HuH-7.5 (cell line): ENCODE measurements at regions not wholly inside any gene's neighbourhood (a gene's known extent, or its start where the extent isn't known, plus 50 kb on each side); places are given as distances from the start of the nearest gene placed in this dataset.
"Not testable (repeated sequence)": the region's sequence is repeated elsewhere in the genome, so short reads cannot be mapped to it uniquely, and the experiment has no call there.

Experiments
- DNase-seq: peaks from one replicate; pipeline ENCODE4 v3.0.0; 2011; ENCODE audit warnings: low spot score

DNA sequence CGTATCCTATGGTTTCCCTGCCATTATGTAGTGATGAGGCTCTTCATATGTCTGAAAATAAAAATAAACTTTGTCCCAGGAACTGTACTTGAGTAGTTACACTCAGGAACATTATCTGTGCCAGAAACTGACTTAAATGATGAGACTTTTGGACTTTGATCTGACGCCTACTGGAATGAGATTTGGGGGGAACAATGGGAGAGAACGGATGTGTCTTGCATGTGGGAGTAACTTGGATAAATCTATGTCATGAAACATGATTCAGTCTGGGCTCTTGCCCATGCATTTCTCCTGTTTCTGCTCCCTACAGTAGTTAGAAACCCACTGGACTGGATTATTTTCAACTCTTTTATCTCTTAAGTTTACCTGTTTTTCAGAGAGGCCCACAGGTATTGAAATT, 2351.4 kb downstream of the PCDH7 start:
- DNase-seq: no peak

DNA sequence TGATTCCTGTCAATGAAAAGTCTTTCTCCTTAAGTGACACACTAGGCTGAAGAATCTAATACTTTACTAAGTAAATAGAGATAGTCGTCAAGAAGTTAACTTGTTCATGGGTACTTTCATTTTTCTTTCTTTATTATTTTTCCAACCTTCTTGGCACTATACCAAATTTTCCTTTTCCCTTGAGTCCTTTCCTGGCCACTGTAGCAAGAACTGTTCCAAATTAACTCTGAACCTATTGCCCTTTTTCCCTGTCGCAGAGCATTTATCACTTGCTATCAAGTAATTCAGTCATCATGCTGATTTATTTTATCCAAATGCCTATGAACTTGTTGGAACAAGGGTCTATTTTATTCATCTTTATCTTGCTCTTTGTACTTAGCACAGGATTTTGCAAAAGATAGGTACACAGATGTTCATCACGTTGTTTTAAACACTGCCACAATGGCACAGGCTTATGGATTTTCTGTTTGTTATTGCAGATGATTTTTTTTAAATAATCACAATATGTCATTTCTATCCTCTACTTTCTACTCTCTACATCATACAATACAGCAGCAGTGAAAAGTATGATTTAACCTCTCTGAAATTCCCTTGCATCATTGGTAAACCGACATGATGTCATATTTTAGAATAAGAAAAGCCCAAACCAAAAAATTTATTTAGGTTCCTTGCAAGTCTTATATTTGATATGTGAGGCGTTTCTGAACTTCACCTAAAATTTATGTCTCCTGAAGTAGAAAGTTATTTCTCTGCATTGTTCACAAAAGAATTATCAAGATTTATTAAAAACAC, 2352.3 kb downstream of the PCDH7 start:
- no peak for DNase-seq

DNA sequence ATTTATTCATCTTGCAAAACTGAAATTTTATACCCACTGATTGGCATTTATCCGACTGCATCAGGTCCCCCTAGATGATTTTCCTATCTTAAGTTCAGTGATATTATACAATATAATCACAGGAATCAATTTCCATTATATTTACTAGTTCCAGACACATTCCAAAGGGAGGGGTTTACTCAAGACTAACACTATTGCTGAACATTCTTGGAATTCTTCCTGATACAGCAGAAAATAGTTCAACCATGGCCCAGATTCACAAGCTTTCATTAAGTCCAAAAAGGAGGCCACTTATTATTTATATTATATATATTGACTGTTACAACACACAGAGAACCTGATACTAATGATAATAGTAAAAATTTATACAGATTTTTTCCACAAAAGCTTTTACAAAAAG, 2353.6 kb downstream of the PCDH7 start:
- no peak for DNase-seq

DNA sequence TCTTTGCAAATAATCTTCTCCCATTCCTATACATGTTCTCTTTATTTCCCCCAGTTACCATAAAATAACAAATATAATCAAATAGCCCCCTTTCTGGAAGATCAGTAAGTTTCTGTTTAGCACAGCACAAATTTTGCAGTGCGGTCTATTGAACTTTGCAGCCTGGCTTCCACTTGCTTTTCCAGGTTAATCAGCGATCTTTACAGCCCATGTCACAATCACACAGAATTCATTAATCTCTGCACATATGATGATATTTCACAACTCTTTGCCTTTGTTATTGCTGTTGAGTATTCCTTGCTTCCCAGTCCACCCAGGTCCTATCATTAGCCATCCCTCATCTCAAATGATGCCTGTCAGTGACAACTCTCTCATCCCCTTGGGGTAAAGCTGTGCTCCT, 2358.0 kb downstream of the PCDH7 start:
- no peak for DNase-seq

DNA sequence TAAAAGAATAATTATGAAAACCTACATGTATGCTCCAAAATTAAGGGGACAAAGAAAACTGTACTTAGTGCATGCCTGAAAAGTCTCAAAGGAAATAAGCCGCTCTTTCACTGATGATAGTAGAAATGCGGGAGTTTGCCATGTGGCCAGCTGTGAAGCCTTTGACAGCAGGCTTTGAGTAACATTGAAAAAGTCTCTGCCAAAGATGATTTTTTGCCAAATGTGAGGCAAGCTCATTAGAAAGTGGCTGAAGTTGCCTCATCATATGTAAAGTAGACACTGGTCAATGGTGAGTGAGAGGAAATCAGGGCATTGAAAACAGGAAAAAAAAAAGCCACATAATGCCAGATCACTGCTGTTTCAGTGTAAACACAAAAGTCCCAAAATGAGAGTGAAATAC, 2360.1 kb downstream of the PCDH7 start:
- no peak for DNase-seq

DNA sequence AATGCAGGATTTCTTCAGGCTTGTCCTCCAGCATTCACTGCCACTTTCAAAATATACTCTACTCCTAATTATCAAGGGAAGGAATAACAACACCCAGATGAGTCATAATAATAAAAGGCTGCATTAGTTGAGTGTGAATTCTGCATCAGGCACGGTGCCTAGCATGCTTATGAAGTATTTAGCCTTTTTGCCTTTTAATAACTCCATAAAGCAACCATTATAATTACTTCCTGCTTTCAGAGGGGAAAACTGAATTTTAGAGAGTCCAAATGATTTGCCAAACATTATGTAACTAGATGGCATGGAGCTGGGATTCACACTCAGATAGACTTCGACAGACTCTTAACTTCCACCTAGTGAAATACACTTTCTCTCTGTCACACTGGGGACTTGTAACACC, 2365.5 kb downstream of the PCDH7 start:
- no peak for DNase-seq

DNA sequence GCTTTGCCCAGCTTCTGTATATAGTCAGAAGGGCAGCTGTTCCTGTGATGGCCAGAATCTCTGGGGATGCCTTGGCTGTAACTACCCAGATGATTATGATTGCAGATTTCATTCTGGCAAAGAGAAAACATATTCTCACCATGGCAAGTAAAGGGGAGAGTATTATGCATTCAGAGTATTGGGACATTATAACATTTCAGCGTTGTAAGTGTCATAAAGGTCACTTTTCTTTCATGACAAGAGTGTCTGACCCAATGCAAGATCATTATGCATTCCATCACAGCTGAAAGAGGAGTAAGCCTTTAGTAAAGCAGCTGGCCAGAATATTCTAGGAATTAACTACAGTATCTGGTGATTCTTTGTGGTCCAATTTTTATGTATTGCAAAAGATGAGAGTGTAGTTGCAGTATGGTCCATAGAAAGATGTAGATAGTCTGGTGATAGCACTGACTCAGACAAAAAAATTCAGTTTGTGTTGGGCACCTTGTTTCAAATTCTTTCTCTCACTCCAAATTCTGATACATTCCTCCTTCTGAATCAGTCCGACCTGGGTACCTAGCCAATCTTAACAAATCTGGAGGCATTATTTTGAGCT, 2366.3 kb downstream of the PCDH7 start:
- DNase-seq: no peak

DNA sequence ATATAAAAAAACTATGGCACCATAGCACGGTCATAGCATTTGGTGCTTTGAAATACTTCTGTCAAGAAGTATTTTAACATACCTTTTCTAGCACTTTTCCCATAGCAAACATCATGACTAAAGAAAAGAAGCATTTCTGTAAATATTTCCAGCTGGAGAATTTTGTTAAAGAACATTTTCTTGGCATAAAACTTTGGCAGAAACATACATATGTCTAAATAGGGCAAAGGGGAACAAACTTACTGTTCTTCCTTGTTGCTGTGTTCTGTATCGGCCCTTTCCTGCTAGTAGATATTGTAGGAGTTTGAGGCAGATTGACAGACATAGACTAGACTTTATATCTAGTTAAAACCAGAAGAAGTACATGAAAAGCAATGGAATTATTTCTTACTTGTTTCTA, 2368.5 kb downstream of the PCDH7 start:
- DNase-seq: no peak

DNA sequence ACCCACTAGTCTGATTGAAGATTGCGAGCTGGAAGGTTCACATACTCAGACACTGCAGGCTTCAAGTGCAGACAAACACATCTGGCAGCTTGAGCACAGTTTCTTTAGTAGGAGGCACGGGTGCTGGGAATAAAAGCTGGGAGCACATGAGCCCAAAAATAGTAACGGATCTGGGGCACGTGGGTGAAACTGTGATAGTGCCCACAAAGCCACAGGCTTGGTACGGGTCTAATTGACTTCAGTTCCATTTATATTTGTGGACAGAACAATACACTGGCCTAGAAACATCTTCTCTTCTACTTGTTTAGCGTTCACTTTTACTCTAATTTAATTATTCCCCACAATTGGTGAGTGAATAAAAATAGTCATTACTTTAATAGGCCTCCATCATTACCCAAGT, 2370.7 kb downstream of the PCDH7 start:
- DNase-seq: no peak

DNA sequence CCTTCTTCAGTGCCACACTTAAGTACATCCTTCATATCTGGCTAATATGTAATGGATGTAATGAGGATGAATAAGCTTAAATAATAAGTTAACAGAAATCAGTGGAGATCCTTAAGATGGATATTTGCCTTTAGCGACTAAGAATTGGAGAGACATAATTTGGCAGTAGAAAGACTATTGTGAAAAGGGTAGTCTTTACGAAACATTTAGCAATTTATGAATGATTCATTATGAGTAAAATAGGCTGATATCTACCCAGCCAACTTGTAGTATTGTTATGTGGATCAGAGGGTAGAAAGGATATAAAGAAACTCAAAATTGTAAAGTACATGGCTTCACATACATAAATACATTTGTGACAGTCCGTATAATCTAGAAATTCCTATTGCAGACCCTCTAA, 2371.8 kb downstream of the PCDH7 start:
- no peak for DNase-seq

DNA sequence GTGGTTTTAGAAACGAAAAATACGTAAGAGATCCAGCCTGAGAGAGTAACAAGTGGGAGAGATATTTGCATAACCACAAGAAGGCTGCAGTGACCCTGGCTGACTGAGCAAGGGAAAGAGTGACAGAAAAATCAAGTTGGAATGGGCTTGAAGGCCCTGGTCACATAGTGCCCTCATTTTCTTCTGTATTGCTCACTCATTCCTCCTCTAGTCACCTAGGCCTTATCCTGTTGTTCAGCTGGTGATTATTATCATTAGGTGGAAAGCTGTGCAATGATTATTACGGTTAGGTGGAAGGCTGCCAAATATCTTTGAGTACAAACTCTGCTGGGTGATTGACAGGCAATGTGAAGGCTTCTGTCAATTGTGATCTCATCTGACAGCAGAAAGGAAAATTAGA, 2384.1 kb downstream of the PCDH7 start:
- DNase-seq: no peak

DNA sequence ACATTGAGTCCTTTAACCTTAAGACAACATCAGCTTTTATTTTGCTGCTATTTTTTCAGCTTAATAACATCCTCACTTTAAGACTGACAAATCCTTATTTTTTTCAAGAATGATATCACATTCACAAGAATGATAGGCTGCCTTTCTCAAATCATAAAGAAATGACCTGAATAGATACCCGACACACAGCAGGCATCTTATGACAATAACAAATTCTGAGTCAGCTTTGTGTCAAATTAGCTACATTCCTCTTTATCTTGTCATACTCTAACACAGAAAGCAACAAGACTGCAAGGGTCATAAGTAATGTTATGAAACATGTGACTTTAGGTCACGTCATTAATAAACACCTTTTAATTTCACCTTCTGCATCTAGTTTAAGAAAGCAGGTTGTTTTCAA, 2387.6 kb downstream of the PCDH7 start:
- no peak for DNase-seq

DNA sequence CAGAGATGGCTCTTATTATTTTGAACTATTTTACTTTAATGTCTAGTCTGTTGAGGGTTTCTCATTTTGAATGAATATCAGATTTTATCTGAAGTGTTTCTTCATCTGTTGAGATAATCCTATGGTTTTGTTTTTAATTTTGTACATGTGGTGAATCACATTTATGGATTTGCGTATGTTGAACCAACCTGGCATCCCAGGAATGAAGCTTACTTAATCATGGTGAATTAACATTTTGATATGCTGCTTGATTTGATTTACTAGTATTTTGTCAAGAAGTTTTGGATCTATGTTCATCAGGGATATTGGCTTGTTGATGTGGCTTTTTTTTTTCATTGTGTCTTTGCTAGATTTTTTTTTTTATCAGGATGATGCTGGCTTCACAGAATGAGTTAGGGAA, 2390.9 kb downstream of the PCDH7 start:
- no peak for DNase-seq

DNA sequence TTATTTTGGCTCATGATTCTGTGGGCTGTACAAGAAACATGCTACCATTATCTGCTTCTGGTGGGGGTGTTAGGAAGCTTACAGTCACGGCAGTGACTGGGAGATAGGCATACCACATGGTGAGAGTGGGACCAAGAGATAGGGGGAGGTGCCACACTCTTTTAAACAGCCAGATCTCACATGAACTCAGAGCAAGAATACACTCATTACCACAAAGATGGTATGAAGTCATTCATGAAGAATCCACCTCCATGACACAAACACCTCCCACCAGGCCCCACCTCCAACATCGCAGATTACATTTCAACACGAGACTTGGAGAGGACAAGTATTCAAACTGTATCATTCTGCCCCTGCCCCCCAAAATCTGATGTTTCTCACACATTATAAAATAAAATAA, 2396.7 kb downstream of the PCDH7 start:
- DNase-seq: no peak

DNA sequence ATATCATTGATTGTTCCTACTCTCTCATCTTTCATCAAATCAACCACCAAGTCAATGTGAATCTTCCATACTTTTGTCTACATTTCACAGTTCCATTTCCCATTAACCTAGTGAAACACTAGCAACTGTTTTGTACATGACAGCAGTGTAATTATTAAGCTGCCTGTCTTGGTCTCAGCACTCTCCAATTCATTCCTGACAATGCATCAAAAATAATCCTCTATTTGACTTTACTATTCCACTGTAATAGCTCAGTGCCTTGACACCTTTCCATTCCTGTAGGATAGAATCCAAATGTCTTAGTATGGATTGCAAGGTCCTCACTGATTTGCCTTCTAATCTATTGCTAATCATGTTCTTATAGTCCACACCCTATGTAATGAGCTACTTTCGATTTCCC, 2405.8 kb downstream of the PCDH7 start:
- no peak for DNase-seq

DNA sequence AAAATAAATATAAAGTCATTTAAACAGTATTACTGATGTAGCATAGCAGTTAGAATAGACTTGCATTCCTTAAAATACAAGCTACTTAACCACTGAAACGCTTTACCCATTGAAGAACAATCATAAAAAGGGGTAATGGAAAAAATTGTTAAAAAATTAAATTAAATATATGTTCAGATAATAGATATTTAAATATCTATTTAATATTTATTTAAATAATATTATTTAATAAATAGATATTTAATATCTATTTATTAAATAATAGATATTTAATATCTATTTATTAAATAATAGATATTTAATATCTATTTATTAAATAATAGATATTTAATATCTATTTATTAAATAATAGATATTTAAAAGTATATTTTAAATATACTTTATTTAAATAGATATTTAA, 2410.5 kb downstream of the PCDH7 start:
- not testable (repeated sequence) for DNase-seq

DNA sequence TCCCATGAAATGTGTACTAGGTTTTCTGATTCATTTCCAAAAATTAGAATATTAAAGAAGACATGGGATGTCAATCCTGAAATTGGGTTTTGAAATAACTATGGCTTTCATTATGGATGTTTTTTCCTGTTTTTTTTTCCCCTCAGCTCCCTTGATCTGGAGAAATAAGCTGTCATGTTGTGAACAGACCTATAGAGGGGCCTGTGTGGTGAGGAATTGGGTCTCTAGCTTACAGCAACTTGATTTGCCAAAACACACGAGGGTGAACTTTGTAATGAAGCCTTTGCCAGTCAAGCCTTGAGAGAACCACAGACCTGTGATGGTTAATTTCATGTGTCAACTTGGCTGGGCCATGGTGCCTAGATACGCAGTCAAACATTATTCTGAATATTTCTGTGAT, 2413.6 kb downstream of the PCDH7 start:
- no peak for DNase-seq

DNA sequence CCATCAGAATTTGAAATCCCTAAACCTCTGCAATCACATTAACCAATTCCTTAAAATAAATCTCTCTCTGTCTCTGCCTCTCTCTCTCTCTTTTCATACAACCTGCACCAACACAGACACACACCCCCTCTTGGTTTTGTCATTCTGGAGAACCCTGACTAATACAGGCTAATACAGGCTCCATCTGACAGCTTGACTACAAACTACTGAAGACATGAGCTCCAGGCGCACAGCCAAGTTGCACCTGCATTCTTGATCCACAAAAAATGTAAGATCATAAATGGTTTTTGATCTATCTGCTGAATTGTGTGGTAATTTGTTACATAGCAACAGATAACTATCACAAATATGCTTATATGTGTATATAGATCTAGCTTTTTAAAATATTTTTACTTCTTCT, 2414.2 kb downstream of the PCDH7 start:
- no peak for DNase-seq

DNA sequence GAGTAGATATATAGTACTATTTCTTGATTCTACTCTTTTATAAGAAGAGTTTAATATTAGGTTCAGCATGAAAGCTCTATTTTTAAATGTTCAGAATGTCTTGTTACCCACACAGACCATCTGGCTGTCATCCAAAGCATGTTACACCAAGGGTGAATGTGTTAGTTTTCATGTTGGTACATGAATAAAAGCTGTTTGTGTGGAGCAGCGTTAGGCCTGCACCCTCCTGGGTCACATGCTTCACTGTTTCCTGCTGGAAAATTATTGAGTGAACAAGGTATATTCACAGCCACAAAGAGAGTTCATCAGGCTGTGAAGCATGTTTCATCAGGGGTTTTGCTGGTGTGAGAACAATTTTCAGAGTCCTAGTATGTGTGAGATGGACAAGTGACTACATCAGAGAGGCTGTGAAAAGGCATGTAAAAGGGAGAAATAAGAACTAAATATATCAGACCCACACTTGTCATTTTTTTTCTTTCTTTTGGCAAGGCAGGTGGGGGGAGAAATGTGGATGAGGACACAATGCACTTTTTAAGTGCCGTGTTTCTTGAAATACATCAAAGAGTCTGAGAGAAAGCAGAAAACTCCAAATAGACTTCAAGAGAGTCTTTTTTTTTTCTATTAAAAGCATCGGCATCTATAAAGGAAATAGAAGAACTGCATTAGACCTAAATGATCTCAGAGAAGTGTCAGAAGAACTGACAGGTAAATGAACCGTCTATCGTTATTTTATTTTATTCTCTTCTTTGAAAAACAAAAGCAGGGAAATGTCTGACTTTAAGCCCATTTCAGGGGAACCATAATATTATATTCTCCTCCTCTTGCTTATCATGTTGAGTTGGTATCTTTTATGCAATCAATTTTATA, 2429.7 kb downstream of the PCDH7 start:
- no peak for DNase-seq

DNA sequence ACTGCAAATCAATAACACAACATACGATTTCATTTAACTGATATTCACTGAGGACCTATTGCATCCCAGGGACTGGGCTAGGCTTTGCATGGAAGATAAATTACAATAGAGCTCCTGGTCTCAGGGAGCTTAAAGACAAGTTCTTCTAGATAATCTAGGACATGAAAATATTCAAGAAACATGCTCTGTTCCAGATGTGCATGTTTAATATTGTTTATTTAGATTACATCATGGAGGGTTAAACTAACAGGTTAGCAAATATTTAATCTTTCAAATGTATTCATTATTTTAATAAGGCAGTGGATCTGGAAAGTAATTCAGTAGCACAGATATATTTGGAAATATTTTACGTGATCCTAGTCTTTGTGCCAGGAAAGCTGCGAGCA, 2430.3 kb downstream of the PCDH7 start:
- no peak for DNase-seq

DNA sequence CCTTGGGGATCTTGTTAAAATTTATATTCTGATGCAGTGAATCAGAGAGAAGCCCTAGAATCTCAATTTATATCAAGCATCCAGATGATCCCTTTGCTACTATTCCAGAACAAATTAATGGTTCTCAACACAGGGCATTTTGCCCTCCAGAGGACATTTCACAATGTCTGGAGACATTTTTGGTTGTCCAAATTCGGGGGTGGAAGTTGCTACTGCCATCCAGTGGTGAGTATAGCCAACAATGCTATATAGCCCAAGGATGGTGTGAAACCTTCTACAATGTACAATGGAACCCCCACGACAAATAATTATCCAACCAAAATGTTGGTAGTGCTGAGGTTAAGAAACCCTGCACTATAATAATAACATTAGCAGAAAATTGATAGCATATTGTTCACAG, 2440.0 kb downstream of the PCDH7 start:
- DNase-seq: no peak

DNA sequence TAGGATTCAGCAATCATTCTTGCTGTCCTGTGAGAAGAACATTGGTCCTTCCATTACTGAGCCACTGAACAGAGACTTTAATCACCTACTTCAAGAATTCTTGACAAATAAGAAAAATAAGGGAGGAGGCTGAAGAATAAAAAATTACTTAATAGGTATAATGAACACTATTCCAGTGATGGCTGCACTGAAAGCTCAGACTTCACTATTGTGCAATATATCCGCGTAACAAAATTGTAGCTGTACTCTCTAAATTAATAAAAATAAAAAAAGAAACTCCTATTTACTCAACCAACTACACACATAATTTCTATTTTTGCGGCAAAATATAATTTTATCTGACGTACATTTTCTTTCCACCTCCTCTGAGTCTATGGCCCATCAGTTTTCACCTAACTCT, 2441.0 kb downstream of the PCDH7 start:
- DNase-seq: no peak

DNA sequence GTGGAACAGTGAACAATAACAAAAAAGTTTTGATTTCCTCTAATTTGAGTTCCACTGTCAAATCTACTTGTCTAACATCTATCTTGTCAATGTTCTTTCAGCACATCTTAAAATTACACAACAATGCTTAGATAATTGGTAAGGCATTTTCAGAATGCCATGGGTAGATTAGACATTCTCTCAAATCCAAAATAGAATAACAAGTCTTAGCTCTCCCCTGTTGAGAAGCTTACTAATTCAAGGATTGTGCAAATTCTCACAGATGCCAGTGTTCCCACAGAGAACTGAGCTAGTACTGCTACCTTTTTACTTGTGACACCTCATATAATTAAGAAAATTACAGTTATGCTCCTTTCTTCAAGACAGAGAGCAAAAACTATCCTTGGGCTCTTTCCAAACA, 2442.0 kb downstream of the PCDH7 start:
- no peak for DNase-seq
